ENCODE measurements at regions not wholly inside any gene's neighbourhood (a gene's known extent, or its start where the extent isn't known, plus 50 kb on each side); places are given as distances from the start of the nearest gene placed in this dataset.

DNA sequence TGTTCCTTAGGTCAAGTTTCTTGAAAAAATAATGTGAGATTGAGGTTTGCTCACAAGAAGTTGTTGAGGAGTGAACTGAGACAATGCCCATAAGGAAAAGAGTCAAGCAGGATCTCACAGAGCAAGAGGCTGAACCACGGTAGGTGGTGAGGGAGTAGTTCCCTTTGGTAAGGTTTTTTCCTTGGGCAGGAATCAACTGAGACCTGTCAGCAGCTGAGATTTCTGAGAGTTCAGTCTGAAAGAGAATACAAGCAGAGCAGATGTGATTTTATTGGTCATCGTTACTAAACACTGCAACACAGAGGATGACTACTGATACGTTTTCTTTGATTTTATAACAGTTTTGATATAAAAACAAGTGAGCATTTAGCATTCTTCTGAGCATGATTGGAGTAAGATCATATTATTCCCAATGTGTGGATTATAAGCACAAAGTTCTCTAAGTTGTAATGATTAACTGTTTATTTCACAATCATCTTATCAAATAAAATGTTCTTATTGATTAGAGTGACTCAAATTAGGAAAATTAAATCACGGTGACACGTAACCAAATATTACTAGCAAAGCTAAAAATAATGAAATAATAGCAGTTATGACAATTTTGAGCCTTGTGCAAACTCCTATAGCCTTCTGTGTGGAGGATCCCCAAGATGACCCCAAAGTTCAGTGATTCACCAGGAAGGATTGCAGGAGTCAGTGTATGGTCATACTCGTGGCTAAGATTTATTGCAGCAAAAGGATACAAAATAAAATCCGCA, 346.2 kb upstream of the ZNF717 start:
- ATAC-seq (no peak), FAIRE-seq (no peak), DNase-seq (ENCODE audit: low read depth, low spot score) (no peak)
- H3K27me3 ChIP-seq (replicated peaks in 1 of 2; ENCODE audit: control insufficient read depth in 2 of 2, insufficient read depth in 2 of 2, low read length in 1 of 2) = no peaks in the 10 kb centered on the region
- no peaks in the 10 kb centered on the region for H3K36me3 ChIP-seq (ENCODE audit: control insufficient read depth in 2 of 2, insufficient read depth in 2 of 2, low read length in 1 of 2)
- H4K20me1 ChIP-seq (ENCODE audit: control insufficient read depth, insufficient read depth) = no peaks in the 10 kb centered on the region
- ChIA-PET CTCF (no interaction called here), SMC1A (ENCODE audit: uncharacterized antibody, unreplicated experiment) (no interaction called here), POLR2A (no interaction called here), RAD21 (ENCODE audit: unreplicated experiment) (no interaction called here)
- BruUV-seq (replicated peaks) = no TSS peak
- intact Hi-C loops (cut with micrococcal nuclease; ENCODE audit: unreplicated experiment) = no loop called here
- H3K4me1 ChIP-seq (ENCODE audit: control insufficient read depth, insufficient read depth, low read length) = no peaks in the 10 kb centered on the region
- no peak overlapping the region for H3K4me3 ChIP-seq
- 15% methylated on average over 7 of the region's 7 CpGs for WGBS (ENCODE audit: insufficient coverage, insufficient replicate concordance, low lambda C conversion rate, missing lambda C conversion rate)
- no peak overlapping the region for H3K4me2 ChIP-seq (ENCODE audit: control insufficient read depth, insufficient read depth)
- no peak overlapping the region for H3K9ac ChIP-seq (ENCODE audit: control insufficient read depth, insufficient read depth, low read length)
- H3K27ac ChIP-seq (ENCODE audit: control insufficient read depth, insufficient read depth) = no peak overlapping the region
- no peak overlapping the region for H2AFZ ChIP-seq (ENCODE audit: control insufficient read depth, low read depth, low read length)
- H3K79me2 ChIP-seq (ENCODE audit: control insufficient read depth, insufficient read depth, low read length) = no peaks in the 10 kb centered on the region
- TF ChIP-seq KDM1A (IDR thresholded peaks at IDR 0.05; ENCODE audit: borderline replicate concordance) (no peak), SP1 (IDR thresholded peaks at IDR 0.05; ENCODE audit: low read depth, low read length) (no peak), ATF2 (IDR thresholded peaks at IDR 0.05; ENCODE audit: low read length) (no peak), IRF4 (IDR thresholded peaks at IDR 0.05; ENCODE audit: low read depth, low read length) (no peak), NFXL1 (IDR thresholded peaks at IDR 0.05; ENCODE audit: borderline replicate concordance) (no peak), HCFC1 (IDR thresholded peaks at IDR 0.05; ENCODE audit: low read length) (no peak), CREB1 (IDR thresholded peaks at IDR 0.05; ENCODE audit: low read depth) (no peak), RUNX3 (IDR thresholded peaks at IDR 0.05; ENCODE audit: low read length) (no peak), SMC3 (IDR thresholded peaks at IDR 0.05; ENCODE audit: borderline replicate concordance, low read length) (no peak), MYC (IDR thresholded peaks at IDR 0.05; ENCODE audit: insufficient read depth, insufficient read length, insufficient replicate concordance, low read length, severe bottlenecking) (no peak), ZNF274 (IDR thresholded peaks at IDR 0.05; ENCODE audit: insufficient read depth, insufficient read length) (no peak), BRCA1 (IDR thresholded peaks at IDR 0.05; ENCODE audit: low read depth, low read length) (no peak), RCOR1 (conservative IDR thresholded peaks at IDR 0.05; ENCODE audit: low read depth, low read length) (no peak), TCF3 (IDR thresholded peaks at IDR 0.05; ENCODE audit: borderline replicate concordance, insufficient read depth, low read depth, low read length) (no peak), RB1 (IDR thresholded peaks at IDR 0.05; ENCODE audit: borderline replicate concordance) (no peak), ELK1 (IDR thresholded peaks at IDR 0.05; ENCODE audit: low read depth, low read length) (no peak), YY1 (IDR thresholded peaks at IDR 0.05; ENCODE audit: low read depth, low read length) (no peak), NFIC (IDR thresholded peaks at IDR 0.05; ENCODE audit: low read depth, low read length) (no peak)
- TF ChIP-seq, protein P1, sequence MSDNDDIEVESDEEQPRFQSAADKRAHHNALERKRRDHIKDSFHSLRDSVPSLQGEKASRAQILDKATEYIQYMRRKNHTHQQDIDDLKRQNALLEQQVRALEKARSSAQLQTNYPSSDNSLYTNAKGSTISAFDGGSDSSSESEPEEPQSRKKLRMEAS (IDR thresholded peaks at IDR 0.05; ENCODE audit: low read depth, low read length) = no peak
- TF ChIP-seq, protein P2, sequence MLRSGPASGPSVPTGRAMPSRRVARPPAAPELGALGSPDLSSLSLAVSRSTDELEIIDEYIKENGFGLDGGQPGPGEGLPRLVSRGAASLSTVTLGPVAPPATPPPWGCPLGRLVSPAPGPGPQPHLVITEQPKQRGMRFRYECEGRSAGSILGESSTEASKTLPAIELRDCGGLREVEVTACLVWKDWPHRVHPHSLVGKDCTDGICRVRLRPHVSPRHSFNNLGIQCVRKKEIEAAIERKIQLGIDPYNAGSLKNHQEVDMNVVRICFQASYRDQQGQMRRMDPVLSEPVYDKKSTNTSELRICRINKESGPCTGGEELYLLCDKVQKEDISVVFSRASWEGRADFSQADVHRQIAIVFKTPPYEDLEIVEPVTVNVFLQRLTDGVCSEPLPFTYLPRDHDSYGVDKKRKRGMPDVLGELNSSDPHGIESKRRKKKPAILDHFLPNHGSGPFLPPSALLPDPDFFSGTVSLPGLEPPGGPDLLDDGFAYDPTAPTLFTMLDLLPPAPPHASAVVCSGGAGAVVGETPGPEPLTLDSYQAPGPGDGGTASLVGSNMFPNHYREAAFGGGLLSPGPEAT (IDR thresholded peaks at IDR 0.05; ENCODE audit: low read depth) = no peak
- no peaks in the 10 kb centered on the region for H3K9me3 ChIP-seq (replicated peaks; ENCODE audit: control insufficient read depth, insufficient read depth, low read length)
- in situ Hi-C loops (cut with MboI) = no loop called here
